ENCODE measurements at regions not wholly inside any gene's neighbourhood (a gene's known extent, or its start where the extent isn't known, plus 50 kb on each side); places are given as distances from the start of the nearest gene placed in this dataset.
A peak's percentile ranks its signal among the peaks of the same experiment; 100 is the strongest.

- TF ChIP-seq CTCF (IDR thresholded peaks at IDR 0.05) (peak in 1 of 7 experiments; percentile 7), POLR2A (IDR thresholded peaks at IDR 0.05) (no peak)
Measured at GRCh38 chr1:87673748-87674147, 345.1 kb downstream of the LMO4 start.

Data from body of pancreas (tissue), 4 donors.